Ascending aorta (tissue), 2 donors: ENCODE measurements at regions not wholly inside any gene's neighbourhood (a gene's known extent, or its start where the extent isn't known, plus 50 kb on each side); places are given as distances from the start of the nearest gene placed in this dataset.

Source experiments
- DNase-seq, 2 donors: peaks; one replicate each; pipeline ENCODE4 v3.0.0-alpha.2; 2019; ENCODE audit warnings: low spot score in 2 of 2
- H3K27ac ChIP-seq, 2 donors: fragments of 200-600 bp; sonication (generic); one replicate each; pipeline ENCODE4 v1.5.1; 2016 to 2017; ENCODE audit warnings: mild to moderate bottlenecking in 1 of 2
- H3K27me3 ChIP-seq: fragments of 200-600 bp; sonication (generic); one replicate; pipeline ENCODE4 v1.5.1; 2017
- H3K36me3 ChIP-seq, 2 donors: fragments of 200-600 bp; sonication (generic); one replicate each; pipeline ENCODE4 v1.5.1; 2016
- H3K4me1 ChIP-seq, 2 donors: fragments of 200-600 bp; sonication (generic); one replicate each; pipeline ENCODE4 v1.5.1; 2016 to 2017; ENCODE audit warnings: mild to moderate bottlenecking in 1 of 2
- H3K4me3 ChIP-seq, 2 donors: fragments of 200-600 bp; sonication (generic); one replicate each; pipeline ENCODE4 v1.5.1; 2016 to 2017; ENCODE audit warnings: mild to moderate bottlenecking in 1 of 2
- H3K9me3 ChIP-seq, 2 donors: fragments of 200-600 bp; sonication (generic); one replicate each; pipeline ENCODE4 v1.5.1; 2016
- CTCF ChIP-seq, 3 experiments: fragments of 200-600 bp in 2 of 3; fragments of 450-650 bp in 1 of 3; sonication (generic) in 2 of 3; IDR thresholded peaks; one replicate each; pipeline ENCODE4 v1.5.1; 2016 to 2019; ENCODE audit warnings: antibody characterized with exemption in 3 of 3, mild to moderate bottlenecking in 1 of 3, moderate library complexity in 1 of 3
- intact Hi-C: fragments of 100-400 bp; cut with DNase I; formaldehyde crosslinking; loops from one replicate; pipeline ENCODE4 v1.15.1; 2023

GRCh38 chr14:65229748-65230728, 127.7 kb upstream of the MAX start:
- intact Hi-C loops, result no loop called here
- peaks cover 0 to 10% of the 10 kb centered on the region in 2 donors for H3K4me1 ChIP-seq
- no peaks in the 10 kb centered on the region for H3K27me3 ChIP-seq
- no peaks in the 10 kb centered on the region for H3K9me3 ChIP-seq
- peak overlapping the region; percentile 48 to 62 for H3K27ac ChIP-seq
- DNase-seq, result no peak
- H3K4me3 ChIP-seq, result peak overlapping the region; percentile 59
- no peaks in the 10 kb centered on the region for H3K36me3 ChIP-seq
- TF ChIP-seq CTCF (IDR thresholded peaks at IDR 0.05), result no peak

GRCh38 chr14:65231286-65231980, 129.1 kb upstream of the MAX start:
- Histone ChIP-seq H3K36me3 (no peaks in the 10 kb centered on the region), H3K4me3 (no peak overlapping the region), H3K4me1 (peaks cover 0 to 10% of the 10 kb centered on the region in 2 donors), H3K27me3 (no peaks in the 10 kb centered on the region), H3K9me3 (no peaks in the 10 kb centered on the region), H3K27ac (no peak overlapping the region)
- intact Hi-C loops, result no loop called here
- DNase-seq, result no peak
- no peak for TF ChIP-seq CTCF (IDR thresholded peaks at IDR 0.05)

- no peak overlapping the region for H3K27ac ChIP-seq
- peaks cover 0 to 7% of the 10 kb centered on the region in 2 donors for H3K4me1 ChIP-seq
- no peaks in the 10 kb centered on the region for H3K27me3 ChIP-seq
- no peak for TF ChIP-seq CTCF (IDR thresholded peaks at IDR 0.05)
- DNase-seq, result no peak
- H3K9me3 ChIP-seq, result no peaks in the 10 kb centered on the region
- intact Hi-C loops, result no loop called here
- no peaks in the 10 kb centered on the region for H3K36me3 ChIP-seq
- H3K4me3 ChIP-seq, result no peak overlapping the region
Measured at GRCh38 chr14:65234752-65235361, 132.5 kb upstream of the MAX start.

GRCh38 chr14:65237023-65237814, 134.9 kb upstream of the MAX start:
- Histone ChIP-seq H3K36me3 (no peaks in the 10 kb centered on the region), H3K4me3 (no peak overlapping the region), H3K27ac (no peak overlapping the region), H3K9me3 (no peaks in the 10 kb centered on the region), H3K27me3 (no peaks in the 10 kb centered on the region), H3K4me1 (no peaks in the 10 kb centered on the region)
- TF ChIP-seq CTCF (IDR thresholded peaks at IDR 0.05), result no peak
- no peak for DNase-seq
- intact Hi-C loops, result no loop called here

- Histone ChIP-seq H3K4me1 (no peaks in the 10 kb centered on the region), H3K27ac (no peak overlapping the region), H3K9me3 (no peaks in the 10 kb centered on the region), H3K27me3 (no peaks in the 10 kb centered on the region), H3K36me3 (no peaks in the 10 kb centered on the region), H3K4me3 (no peak overlapping the region)
- DNase-seq, result no peak
- intact Hi-C loops, result no loop called here
- TF ChIP-seq CTCF (IDR thresholded peaks at IDR 0.05), result no peak
Measured at GRCh38 chr14:65237941-65238340, 135.6 kb upstream of the MAX start.
